GM12873 (cell line): ENCODE measurements at regions not wholly inside any gene's neighbourhood (a gene's known extent, or its start where the extent isn't known, plus 50 kb on each side); places are given as distances from the start of the nearest gene placed in this dataset.

ENCODE experiments used
- TF ChIP-seq, protein P1 (sequence below): IDR thresholded peaks from 2 replicates; pipeline ENCODE4 v1.5.1; 2012; ENCODE audit warnings: low read depth, mild to moderate bottlenecking, moderate library complexity, low read length, control low read depth; ENCODE audit not compliant: insufficient read depth; ENCODE audit errors: missing control alignments

DNA sequence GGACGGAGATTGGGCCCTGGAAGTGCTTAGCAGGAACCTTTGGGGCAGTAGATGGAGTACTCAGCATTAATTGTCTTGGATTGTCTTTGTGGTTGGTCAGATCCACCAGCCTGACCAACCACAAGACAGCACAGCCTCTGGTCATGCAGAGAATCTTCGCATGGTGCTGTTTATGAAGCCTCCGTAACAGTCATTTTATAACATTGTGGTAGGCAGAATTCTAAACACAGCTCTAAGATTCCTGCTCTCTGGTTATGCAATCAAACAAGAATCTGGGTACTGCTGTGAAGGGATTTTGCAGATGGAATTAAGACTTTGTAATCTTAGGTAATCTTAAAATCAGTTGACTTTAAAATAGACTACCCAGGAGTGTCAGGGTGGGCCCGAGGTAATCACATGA is 312.2 kb upstream of the GOT2 start:
- TF ChIP-seq, protein P1, sequence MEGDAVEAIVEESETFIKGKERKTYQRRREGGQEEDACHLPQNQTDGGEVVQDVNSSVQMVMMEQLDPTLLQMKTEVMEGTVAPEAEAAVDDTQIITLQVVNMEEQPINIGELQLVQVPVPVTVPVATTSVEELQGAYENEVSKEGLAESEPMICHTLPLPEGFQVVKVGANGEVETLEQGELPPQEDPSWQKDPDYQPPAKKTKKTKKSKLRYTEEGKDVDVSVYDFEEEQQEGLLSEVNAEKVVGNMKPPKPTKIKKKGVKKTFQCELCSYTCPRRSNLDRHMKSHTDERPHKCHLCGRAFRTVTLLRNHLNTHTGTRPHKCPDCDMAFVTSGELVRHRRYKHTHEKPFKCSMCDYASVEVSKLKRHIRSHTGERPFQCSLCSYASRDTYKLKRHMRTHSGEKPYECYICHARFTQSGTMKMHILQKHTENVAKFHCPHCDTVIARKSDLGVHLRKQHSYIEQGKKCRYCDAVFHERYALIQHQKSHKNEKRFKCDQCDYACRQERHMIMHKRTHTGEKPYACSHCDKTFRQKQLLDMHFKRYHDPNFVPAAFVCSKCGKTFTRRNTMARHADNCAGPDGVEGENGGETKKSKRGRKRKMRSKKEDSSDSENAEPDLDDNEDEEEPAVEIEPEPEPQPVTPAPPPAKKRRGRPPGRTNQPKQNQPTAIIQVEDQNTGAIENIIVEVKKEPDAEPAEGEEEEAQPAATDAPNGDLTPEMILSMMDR = no peak

DNA sequence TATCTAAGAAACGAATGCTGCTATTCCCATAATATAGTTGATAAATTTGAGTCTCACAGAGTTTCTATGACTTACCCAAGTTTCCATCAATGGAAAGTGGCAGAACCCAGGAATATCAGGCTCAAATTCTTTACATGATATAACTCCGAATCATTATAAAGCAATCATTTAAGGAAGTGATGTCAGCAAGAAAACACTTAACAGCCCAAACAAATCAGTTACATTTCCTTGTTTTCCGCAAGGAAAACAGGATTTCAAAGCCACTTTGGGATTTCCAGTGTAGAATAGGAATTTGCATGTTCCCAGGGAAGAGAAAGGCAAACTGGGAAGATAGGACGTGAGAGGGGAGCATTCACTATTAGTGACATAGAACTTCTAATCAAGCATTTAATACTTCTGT is 311.4 kb upstream of the GOT2 start:
- TF ChIP-seq, protein P1 = no peak

DNA sequence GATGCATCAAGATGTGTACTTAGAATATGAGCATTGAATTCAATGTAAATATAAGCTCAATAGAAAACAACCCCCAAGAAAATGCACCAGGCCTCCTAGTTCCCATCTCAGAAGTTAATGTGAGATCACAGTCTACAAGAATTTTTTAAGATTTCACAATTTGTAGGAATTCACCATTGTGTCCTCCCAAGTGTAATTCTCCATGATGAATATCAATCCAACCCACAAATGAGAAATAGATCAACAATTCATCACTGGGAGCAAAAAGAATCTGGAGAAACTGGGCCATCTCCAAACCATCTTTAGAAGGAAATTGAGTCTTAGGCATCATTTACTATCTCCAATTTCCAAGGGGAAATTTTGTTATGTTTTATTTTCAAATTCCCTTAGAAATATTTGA is 310.5 kb upstream of the GOT2 start:
- TF ChIP-seq, protein P1 = no peak

DNA sequence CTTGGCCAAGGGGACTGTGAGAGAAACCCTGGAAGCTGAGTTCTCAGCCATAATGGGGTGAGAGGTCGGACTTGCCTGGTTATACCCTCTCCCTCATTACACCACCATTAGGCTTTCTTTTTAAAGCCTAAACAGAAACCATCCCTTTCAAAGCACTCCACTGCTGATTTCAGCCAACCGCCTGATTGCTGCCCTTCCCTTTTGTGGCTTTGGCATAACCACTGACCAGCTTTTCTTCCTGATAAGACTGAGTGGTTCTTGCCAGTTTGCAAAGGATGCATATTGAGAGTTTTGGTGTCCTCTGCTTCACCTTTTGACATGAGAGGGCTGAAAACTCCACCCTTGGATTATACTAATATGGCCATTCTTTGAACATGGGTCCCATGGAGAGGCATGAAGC is 308.2 kb upstream of the GOT2 start:
- TF ChIP-seq, protein P1 = no peak

DNA sequence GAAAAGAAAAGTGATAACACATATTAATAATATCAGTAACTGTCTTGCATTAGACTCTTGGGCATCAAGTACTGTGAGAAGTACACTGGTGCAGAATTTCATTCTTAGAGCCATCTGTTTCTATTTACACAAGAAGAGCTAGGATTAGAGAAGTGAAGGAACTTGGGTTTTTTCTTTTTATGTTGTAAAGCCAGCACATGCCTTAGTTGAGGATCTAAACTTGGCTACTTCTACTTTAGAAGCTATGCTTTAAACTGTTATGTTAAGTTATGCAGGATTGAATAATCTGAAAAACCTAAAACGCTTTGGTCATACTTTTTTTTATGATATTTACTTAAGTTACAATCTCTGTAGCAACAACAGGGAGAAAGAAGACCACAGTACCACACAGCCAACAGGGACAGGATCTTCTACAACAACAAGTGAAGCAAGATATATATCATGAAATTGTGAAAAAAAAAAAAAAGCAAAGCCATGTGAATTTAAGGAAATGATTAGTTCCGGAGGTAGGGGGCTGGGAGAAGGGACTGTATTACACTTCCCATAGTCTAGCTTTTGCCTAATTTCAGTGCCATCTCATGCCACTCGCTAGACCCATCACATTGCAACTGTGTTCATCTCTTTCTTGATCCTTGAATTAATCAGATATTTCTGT is 305.1 kb upstream of the GOT2 start:
- TF ChIP-seq, protein P1 = no peak

DNA sequence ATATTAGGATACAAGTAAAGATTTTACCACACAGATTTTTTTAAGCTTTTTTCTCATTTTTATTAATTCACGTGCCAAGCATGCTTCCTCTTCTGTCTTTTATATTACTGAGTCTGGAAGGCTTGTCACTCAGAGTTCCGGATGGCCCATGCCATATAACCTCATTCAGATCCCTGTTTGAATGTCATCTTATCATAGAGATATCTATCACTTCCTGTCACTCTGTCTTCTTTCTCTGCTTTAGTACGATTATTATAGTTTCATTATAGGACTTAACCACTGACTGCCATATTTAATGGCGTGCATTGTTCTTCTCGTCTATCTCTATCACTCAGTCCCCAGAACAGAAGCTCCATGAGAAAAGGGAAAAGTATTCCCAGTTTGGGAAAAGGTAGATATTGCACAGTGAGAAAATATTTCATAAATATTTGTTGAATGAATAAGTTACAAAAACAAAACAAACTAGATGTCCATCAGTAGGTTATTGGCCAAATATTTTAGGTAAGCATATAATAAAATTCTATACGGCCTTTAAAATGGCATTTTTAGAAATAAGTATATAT is 296.9 kb upstream of the GOT2 start:
- TF ChIP-seq, protein P1 = no peak

DNA sequence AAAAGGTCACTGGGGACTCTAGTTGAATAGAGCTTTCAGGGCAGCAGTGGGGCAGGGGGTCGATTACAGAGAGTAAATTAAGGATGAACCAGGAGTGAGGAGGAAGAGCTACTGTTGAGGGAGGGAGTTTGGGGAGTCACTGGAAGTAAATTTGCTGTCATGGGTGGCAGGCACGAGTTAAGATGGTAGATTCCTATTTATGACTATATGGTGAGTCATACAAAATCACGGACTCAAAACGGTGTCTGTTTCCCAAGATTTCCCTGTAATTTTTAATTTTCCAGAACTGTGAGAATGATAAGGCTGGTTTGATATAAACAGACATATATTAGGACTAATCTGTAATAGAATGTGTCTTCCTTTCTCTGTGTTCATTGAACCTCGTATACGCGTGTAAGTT is 287.6 kb upstream of the GOT2 start:
- TF ChIP-seq, protein P1 = no peak

DNA sequence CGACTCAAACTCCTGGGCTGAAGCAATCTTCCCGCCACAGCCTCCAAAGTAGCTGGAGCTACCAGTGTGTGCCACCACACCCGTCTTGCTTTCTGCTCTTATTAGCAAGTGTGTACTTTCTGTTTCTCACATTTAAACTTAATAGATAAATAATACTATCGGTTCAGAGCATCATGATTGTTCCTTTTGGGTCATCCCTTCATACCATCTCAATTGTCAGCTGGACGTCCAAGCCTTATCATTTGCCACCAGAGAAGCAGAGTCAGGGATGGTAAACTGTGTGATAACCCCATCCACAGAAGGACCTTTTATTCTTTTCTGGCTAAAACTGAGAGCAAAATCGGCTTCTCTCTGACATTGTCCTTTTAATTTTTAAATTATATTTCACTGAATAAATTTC is 279.8 kb upstream of the GOT2 start:
- TF ChIP-seq, protein P1 = no peak
